Mucosa of rectum (tissue), 2 donors: ENCODE measurements at regions not wholly inside any gene's neighbourhood (a gene's known extent, or its start where the extent isn't known, plus 50 kb on each side); places are given as distances from the start of the nearest gene placed in this dataset.

ENCODE experiments used
- H3K27ac ChIP-seq, 2 donors: one replicate each; pipeline ENCODE4 v1.7.0; 2013; ENCODE audit warnings: inconsistent platforms in 2 of 2, low read depth in 2 of 2, low read length in 2 of 2
- H3K27me3 ChIP-seq, 2 donors: one replicate each; pipeline ENCODE4 v1.7.0; 2013; ENCODE audit warnings: low read length in 2 of 2; ENCODE audit not compliant: control insufficient read depth in 2 of 2, insufficient read depth in 2 of 2
- H3K36me3 ChIP-seq, 2 donors: one replicate each; pipeline ENCODE4 v1.7.0; 2013; ENCODE audit warnings: low read length in 2 of 2; ENCODE audit not compliant: control insufficient read depth in 2 of 2, insufficient read depth in 2 of 2
- H3K4me1 ChIP-seq, 2 donors: one replicate each; pipeline ENCODE4 v1.7.0; 2013; ENCODE audit warnings: low read length in 2 of 2, mild to moderate bottlenecking in 1 of 2; ENCODE audit not compliant: control insufficient read depth in 2 of 2, insufficient read depth in 2 of 2
- H3K4me3 ChIP-seq, 2 donors: one replicate each; pipeline ENCODE4 v1.7.0; 2013; ENCODE audit warnings: low read length in 2 of 2
- H3K9ac ChIP-seq, 2 donors: one replicate each; pipeline ENCODE4 v1.7.0; 2013; ENCODE audit warnings: low read length in 2 of 2, low read depth in 1 of 2, mild to moderate bottlenecking in 1 of 2
- H3K9me3 ChIP-seq, 2 donors: one replicate each; pipeline ENCODE4 v1.7.0; 2013; ENCODE audit warnings: low read length in 2 of 2; ENCODE audit not compliant: control insufficient read depth in 2 of 2
- donor health status: healthy.
- donor health status: Normal muscosa, but diverticular disease.

DNA sequence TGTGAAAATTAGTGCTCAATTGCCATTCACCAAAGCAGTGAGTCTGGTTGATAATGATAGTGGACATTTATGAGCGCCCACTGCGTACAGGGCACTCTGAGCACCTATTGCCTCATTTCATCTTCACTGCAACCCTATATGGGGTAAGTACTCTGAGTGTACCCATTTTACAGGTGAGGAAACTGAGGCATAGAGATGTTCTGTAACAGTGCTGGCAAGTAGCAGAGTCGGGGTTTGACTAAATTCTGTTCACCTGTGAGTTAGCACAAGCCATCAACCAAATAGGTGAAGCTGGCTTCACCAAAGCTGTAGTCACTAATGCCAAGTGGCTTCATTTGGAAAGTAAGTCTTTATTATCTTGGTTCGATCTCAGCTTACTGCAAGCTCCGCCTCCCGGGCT, 135.8 kb downstream of the SPAG6 start:
- no peak overlapping the region for H3K9ac ChIP-seq
- no peak overlapping the region for H3K27ac ChIP-seq
- no peaks in the 10 kb centered on the region for H3K9me3 ChIP-seq
- H3K36me3 ChIP-seq = no peaks in the 10 kb centered on the region
- H3K27me3 ChIP-seq = peaks cover 5 to 21% of the 10 kb centered on the region in 2 donors
- no peak overlapping the region for H3K4me3 ChIP-seq
- peaks cover 2 to 4% of the 10 kb centered on the region in 2 donors for H3K4me1 ChIP-seq

DNA sequence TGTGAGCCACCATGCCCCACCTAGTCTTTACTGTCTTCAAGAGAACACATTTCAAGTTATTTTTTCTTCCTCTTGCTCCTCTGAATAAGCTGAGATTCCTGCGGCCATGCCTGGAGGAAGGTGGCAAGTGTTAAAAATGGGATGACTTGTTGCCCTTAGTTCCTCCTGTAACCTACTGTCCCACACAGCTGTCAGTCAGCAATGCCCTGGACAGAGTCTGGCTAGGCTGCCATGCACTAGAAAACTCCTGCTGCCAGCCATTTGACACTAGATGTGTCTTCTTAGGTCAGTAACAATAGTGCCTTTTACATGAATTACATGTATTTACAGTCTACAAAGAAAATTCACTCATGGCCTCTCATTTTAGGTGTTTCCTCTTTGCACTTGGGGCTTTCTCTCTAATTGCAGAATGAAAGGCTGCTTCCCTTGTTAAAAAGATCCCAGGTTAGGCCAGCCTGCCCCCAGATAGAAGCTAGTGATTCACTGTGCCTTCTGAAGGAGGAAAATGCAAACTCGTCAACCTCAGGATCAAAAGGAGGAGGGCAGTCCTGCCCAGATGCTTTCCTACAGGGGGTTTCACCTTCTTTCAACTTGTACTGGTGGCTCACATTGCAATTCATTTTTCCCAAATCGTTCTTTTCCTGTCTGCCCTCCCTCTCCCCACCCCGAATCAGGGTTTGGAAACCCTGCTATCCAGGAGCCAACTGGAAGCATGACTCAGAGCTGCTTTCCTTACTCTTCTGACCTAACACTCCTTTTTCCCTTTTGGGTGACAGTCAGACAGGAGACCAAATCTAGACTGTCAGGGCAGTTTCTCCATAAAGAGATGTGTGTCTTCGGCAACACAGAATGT, 136.6 kb downstream of the SPAG6 start:
- no peaks in the 10 kb centered on the region for H3K36me3 ChIP-seq
- H3K27ac ChIP-seq = no peak overlapping the region
- H3K27me3 ChIP-seq = peaks cover under 1 to 15% of the 10 kb centered on the region in 2 donors
- H3K9me3 ChIP-seq = no peaks in the 10 kb centered on the region
- no peak overlapping the region for H3K4me3 ChIP-seq
- H3K9ac ChIP-seq = no peak overlapping the region
- H3K4me1 ChIP-seq = peaks cover 0 to 2% of the 10 kb centered on the region in 2 donors

- H3K9ac ChIP-seq = no peak overlapping the region
- H3K4me3 ChIP-seq = no peak overlapping the region
- no peak overlapping the region for H3K27ac ChIP-seq
- H3K27me3 ChIP-seq = peaks cover 0 to 3% of the 10 kb centered on the region in 2 donors
- no peaks in the 10 kb centered on the region for H3K9me3 ChIP-seq
- no peaks in the 10 kb centered on the region for H3K36me3 ChIP-seq
- peaks cover 0 to 2% of the 10 kb centered on the region in 2 donors for H3K4me1 ChIP-seq
Observed at GRCh38 chr10:22483132-22483531, 137.8 kb downstream of the SPAG6 start.
